HPDE6-E6E7 (cell line): ENCODE measurements at regions not wholly inside any gene's neighbourhood (a gene's known extent, or its start where the extent isn't known, plus 50 kb on each side); places are given as distances from the start of the nearest gene placed in this dataset.

Experiments
- DNase-seq: peaks from one replicate; pipeline ENCODE4 v3.0.0; 2011; ENCODE audit warnings: missing footprints; ENCODE audit errors: extremely low spot score

DNA sequence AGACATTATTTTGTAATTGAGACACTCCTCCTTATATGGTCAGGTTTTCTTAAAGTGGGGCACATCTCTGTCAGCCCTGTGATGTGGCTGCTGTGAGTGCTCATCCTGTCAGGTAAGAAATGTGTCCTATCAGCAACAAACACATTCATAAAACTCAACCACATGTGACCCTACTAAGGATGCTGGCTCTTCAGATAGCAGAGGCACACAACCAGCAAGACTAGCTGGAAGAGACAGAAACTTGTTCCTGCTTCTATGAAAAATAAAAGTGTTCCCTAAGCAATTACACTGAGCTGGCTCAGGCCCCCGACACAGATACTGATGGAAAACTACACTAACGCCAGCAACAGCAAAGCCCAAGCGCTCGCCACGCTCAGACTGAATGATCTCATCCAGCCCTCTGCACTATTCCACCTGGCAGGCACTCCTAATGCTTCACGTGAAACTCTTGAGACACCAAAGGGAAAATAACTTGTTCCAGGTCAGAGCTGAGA lies 49.8 kb upstream of the CYP2D6 start:
- no peak for DNase-seq
